ENCODE measurements at regions not wholly inside any gene's neighbourhood (a gene's known extent, or its start where the extent isn't known, plus 50 kb on each side); places are given as distances from the start of the nearest gene placed in this dataset.
"Not testable (repeated sequence)": the region's sequence is repeated elsewhere in the genome, so short reads cannot be mapped to it uniquely, and the experiment has no call there.

GRCh38 chr1:25171013-25171412, 61.3 kb downstream of the SYF2 start:
- DNase-seq: not testable (repeated sequence)

GRCh38 chr1:25170439-25170838, 61.9 kb downstream of the SYF2 start:
- DNase-seq: no peak

GRCh38 chr1:25169610-25170009, 62.7 kb downstream of the SYF2 start:
- no peak for DNase-seq

- DNase-seq: no peak
Measured at GRCh38 chr1:25169168-25169567, 63.1 kb downstream of the SYF2 start.

GRCh38 chr1:25168193-25169071, 63.9 kb downstream of the SYF2 start:
- no peak for DNase-seq

- DNase-seq: no peak
Measured at GRCh38 chr1:25167269-25168192, 64.8 kb downstream of the SYF2 start.

GRCh38 chr1:25166847-25167246, 65.5 kb downstream of the SYF2 start:
- no peak for DNase-seq

- no peak for DNase-seq
Measured at GRCh38 chr1:25163986-25164385, 68.3 kb downstream of the SYF2 start.

- DNase-seq: no peak
Measured at GRCh38 chr1:25161981-25162380, 70.3 kb downstream of the SYF2 start.

GRCh38 chr1:25157846-25158245, 74.5 kb downstream of the SYF2 start:
- no peak for DNase-seq

- no peak for DNase-seq
Measured at GRCh38 chr1:25150985-25151495, 81.3 kb downstream of the SYF2 start.

GRCh38 chr1:25148673-25149300, 83.5 kb downstream of the SYF2 start:
- DNase-seq: no peak

- no peak for DNase-seq
Measured at GRCh38 chr1:25146451-25146855, 85.8 kb downstream of the SYF2 start.

GRCh38 chr1:25145775-25146393, 86.4 kb downstream of the SYF2 start:
- DNase-seq: no peak

- no peak for DNase-seq
Measured at GRCh38 chr1:25140073-25140797, 92.1 kb downstream of the SYF2 start.

- DNase-seq: no peak
Measured at GRCh38 chr1:25137521-25138395, 94.5 kb downstream of the SYF2 start.

- no peak for DNase-seq
Measured at GRCh38 chr1:25137106-25137505, 95.2 kb downstream of the SYF2 start.

- DNase-seq: no peak
Measured at GRCh38 chr1:25135909-25136308, 96.4 kb downstream of the SYF2 start.

- DNase-seq: no peak
Measured at GRCh38 chr1:25134801-25135461, 97.4 kb downstream of the SYF2 start.

- no peak for DNase-seq
Measured at GRCh38 chr1:25134307-25134706, 98.0 kb downstream of the SYF2 start.

Data from NCI-H510A (cell line).